Pancreas (tissue), 10 donors: ENCODE measurements at regions not wholly inside any gene's neighbourhood (a gene's known extent, or its start where the extent isn't known, plus 50 kb on each side); places are given as distances from the start of the nearest gene placed in this dataset.

Experiments used
- ATAC-seq, 4 donors: fragments of 200-7000 bp; cut with Tn5 transposase; one replicate each; pipeline versions ENCODE4 v1.8.0 to v1.9.1; 2020; ENCODE audit warnings: mild to moderate bottlenecking in 4 of 4, moderate library complexity in 4 of 4
- DNase-seq, 6 donors: peaks; one replicate each; pipeline ENCODE4 v3.0.0-alpha.2; 2020
- FAIRE-seq: peaks from 2 replicates; lab custom pipeline; 2012; peaks lifted over from hg19 to GRCh38; lab: Jason Lieb, UNC
- H3K27ac ChIP-seq, 4 donors: fragments of 200-600 bp; sonication (generic); 1 replicate in 3 of 4; 2 replicates in 1 of 4; pipeline versions ENCODE4 v1.5.0 to v1.8.0; 2020
- H3K27me3 ChIP-seq, 4 donors: fragments of 200-600 bp; one replicate each; pipeline ENCODE4 v1.8.0; 2021
- H3K36me3 ChIP-seq, 3 donors: fragments of 200-600 bp; sonication (generic) in 1 of 3; one replicate each; pipeline versions ENCODE4 v1.5.0 to v1.8.0; 2020 to 2021
- H3K4me1 ChIP-seq, 3 donors: fragments of 200-600 bp; one replicate each; pipeline ENCODE4 v1.8.0; 2021
- H3K4me3 ChIP-seq, 4 donors: fragments of 200-600 bp; sonication (generic) in 2 of 4; one replicate each; pipeline versions ENCODE4 v1.5.0 to v1.8.0; 2020 to 2021
- H3K9me3 ChIP-seq, 4 donors: fragments of 200-600 bp; one replicate each; pipeline ENCODE4 v1.8.0; 2021
- CTCF ChIP-seq, 4 donors: fragments of 200-600 bp; sonication (generic) in 3 of 4; IDR thresholded peaks; one replicate each; pipeline versions ENCODE4 v1.5.0 to v1.8.0; 2021; ENCODE audit warnings: antibody characterized with exemption in 4 of 4
- WGBS, 2 donors: extraction: QIAGEN DNeasy Blood & Tissue Kit; methylation state at CpG; one replicate each; pipeline ENCODE4 v1.1.7; 2013; 5-methylcytosine and 5-hydroxymethylcytosine counted together
- intact Hi-C, 3 donors: fragments of 100-400 bp; cut with DNase I; formaldehyde crosslinking; loops; one replicate each; pipeline versions ENCODE4 v1.11.1 to v1.14.2; 2022
- donor health status: healthy with polysubstance abuse.
- donor health status: DM: no; HTN: no; CAD: no; lungs with moderate emphysema.
- donor health status: DM: no; HTN: no; CAD: no.
- donor health status: control.
- donor health status: control.
- donor health status: Bipolar disorder and iron deficiency.
- donor health status: DM: yes; HTN: yes; CAD: no.
- donor health status: DM: no; HTN: no; CAD: no.
- donor health status: DM: no; HTN: no; CAD: no.
- donor health status: DM: yes; HTN: yes; CAD: no.

- no peaks in the 10 kb centered on the region for H3K36me3 ChIP-seq
- FAIRE-seq: no peak
- H3K4me1 ChIP-seq: peaks cover 0 to 4% (median 0%) of the 10 kb centered on the region in 3 donors
- no peak overlapping the region for H3K27ac ChIP-seq
- TF ChIP-seq CTCF (IDR thresholded peaks at IDR 0.05): no peak
- H3K27me3 ChIP-seq: no peaks in the 10 kb centered on the region
- WGBS, 2 donors: 82 to 88% methylated on average over 3 of the region's 3 CpGs
- no peak for DNase-seq
- no peak for ATAC-seq
- H3K9me3 ChIP-seq: no peaks in the 10 kb centered on the region
- H3K4me3 ChIP-seq: no peak overlapping the region
- intact Hi-C loops: no loop called here
These were observed 391.6 kb downstream of the INHBA start for GRCh38 chr7:41311301-41311700.

- no peak overlapping the region for H3K27ac ChIP-seq
- DNase-seq (no peak), ATAC-seq (no peak), FAIRE-seq (no peak)
- intact Hi-C loops: no loop called here
- H3K4me3 ChIP-seq: no peak overlapping the region
- TF ChIP-seq CTCF (IDR thresholded peaks at IDR 0.05): no peak
- no peaks in the 10 kb centered on the region for H3K36me3 ChIP-seq
- no peaks in the 10 kb centered on the region for H3K27me3 ChIP-seq
- peaks cover 0 to 4% (median 0%) of the 10 kb centered on the region in 3 donors for H3K4me1 ChIP-seq
- WGBS, 2 donors: 81 to 97% methylated on average over 2 of the region's 2 CpGs
- no peaks in the 10 kb centered on the region for H3K9me3 ChIP-seq
These were observed 396.4 kb downstream of the INHBA start for GRCh38 chr7:41306486-41306885.

GRCh38 chr7:41305001-41305400 lies 397.9 kb downstream of the INHBA start:
- intact Hi-C loops: no loop called here
- Histone ChIP-seq H3K27me3 (no peaks in the 10 kb centered on the region), H3K27ac (no peak overlapping the region), H3K36me3 (no peaks in the 10 kb centered on the region), H3K4me1 (peaks cover 0 to 4% (median 0%) of the 10 kb centered on the region in 3 donors), H3K4me3 (no peak overlapping the region), H3K9me3 (no peaks in the 10 kb centered on the region)
- no peak for TF ChIP-seq CTCF (IDR thresholded peaks at IDR 0.05)
- FAIRE-seq (no peak), DNase-seq (no peak), ATAC-seq (no peak)
- WGBS, 2 donors: 58 to 86% methylated on average over 1 of the region's 1 CpG

- TF ChIP-seq CTCF (IDR thresholded peaks at IDR 0.05): no peak
- Histone ChIP-seq H3K4me1 (peaks cover 0 to 4% (median 0%) of the 10 kb centered on the region in 3 donors), H3K27ac (no peak overlapping the region), H3K4me3 (no peak overlapping the region), H3K36me3 (no peaks in the 10 kb centered on the region), H3K9me3 (no peaks in the 10 kb centered on the region), H3K27me3 (no peaks in the 10 kb centered on the region)
- intact Hi-C loops: no loop called here
- FAIRE-seq: no peak
- DNase-seq: no peak
- no peak for ATAC-seq
- 77 to 80% methylated on average over 4 of the region's 4 CpGs for WGBS, 2 donors
These were observed 399.2 kb downstream of the INHBA start for GRCh38 chr7:41303709-41304108.

GRCh38 chr7:41298409-41298808 lies 404.5 kb downstream of the INHBA start:
- ATAC-seq: no peak
- intact Hi-C loops: no loop called here
- no peaks in the 10 kb centered on the region for H3K27me3 ChIP-seq
- H3K9me3 ChIP-seq: no peaks in the 10 kb centered on the region
- no peak for FAIRE-seq
- DNase-seq: no peak
- no peaks in the 10 kb centered on the region for H3K36me3 ChIP-seq
- H3K27ac ChIP-seq: no peak overlapping the region
- H3K4me3 ChIP-seq: no peak overlapping the region
- H3K4me1 ChIP-seq: no peaks in the 10 kb centered on the region
- no peak for TF ChIP-seq CTCF (IDR thresholded peaks at IDR 0.05)
- WGBS, 2 donors: 40 to 48% methylated on average over 2 of the region's 2 CpGs
